Uterus (tissue), 3 donors: ENCODE measurements at regions not wholly inside any gene's neighbourhood (a gene's known extent, or its start where the extent isn't known, plus 50 kb on each side); places are given as distances from the start of the nearest gene placed in this dataset.

ENCODE experiments used
- DNase-seq, 2 donors: peaks; one replicate each; pipeline ENCODE4 v3.0.0-alpha.2; 2019 to 2020
- H3K27ac ChIP-seq, 2 donors: fragments of 200-600 bp; sonication (generic); 1 replicate in 1 of 2; 2 replicates in 1 of 2; pipeline ENCODE4 v1.5.1; 2016 to 2018
- H3K27me3 ChIP-seq, 2 donors: fragments of 200-600 bp; sonication (generic); one replicate each; pipeline ENCODE4 v1.5.1; 2018 to 2019; ENCODE audit warnings: control low read depth in 1 of 2
- H3K36me3 ChIP-seq, 2 donors: fragments of 200-600 bp; sonication (generic); one replicate each; pipeline ENCODE4 v1.5.1; 2019; ENCODE audit warnings: control low read depth in 1 of 2
- H3K4me1 ChIP-seq, 2 donors: fragments of 200-600 bp; sonication (generic); one replicate each; pipeline ENCODE4 v1.5.1; 2018 to 2019; ENCODE audit warnings: control low read depth in 1 of 2
- H3K4me3 ChIP-seq, 2 donors: fragments of 200-600 bp; sonication (generic); 1 replicate in 1 of 2; 2 replicates in 1 of 2; pipeline ENCODE4 v1.5.1; 2018 to 2019; ENCODE audit warnings: mild to moderate bottlenecking in 1 of 2
- H3K9me3 ChIP-seq, 2 donors: fragments of 200-600 bp; sonication (generic); one replicate each; pipeline ENCODE4 v1.5.1; 2019; ENCODE audit warnings: control low read depth in 1 of 2
- CTCF ChIP-seq, 4 experiments: fragments of 200-600 bp in 2 of 4; fragments of 450-650 bp in 2 of 4; sonication (generic) in 2 of 4; IDR thresholded peaks; one replicate each; pipeline ENCODE4 v1.5.1; 2016 to 2019; ENCODE audit warnings: antibody characterized with exemption in 4 of 4, mild to moderate bottlenecking in 2 of 4, moderate library complexity in 1 of 4
- POLR2A ChIP-seq, 2 donors: fragments of 450-650 bp; IDR thresholded peaks; one replicate each; pipeline ENCODE4 v1.6.1; 2016; ENCODE audit warnings: antibody characterized with exemption in 2 of 2, mild to moderate bottlenecking in 1 of 2, moderate library complexity in 1 of 2
- intact Hi-C: fragments of 100-400 bp; cut with DNase I; formaldehyde crosslinking; loops from one replicate; pipeline ENCODE4 v1.15.1; 2023; ENCODE audit warnings: low total_unique reads
- donor health status: DM: yes; HTN: yes; CAD: no.

GRCh38 chr18:4603955-4604354 lies 148.8 kb upstream of the DLGAP1 start:
- intact Hi-C loops, result no loop called here
- no peak for DNase-seq
- Histone ChIP-seq H3K4me1 (no peaks in the 10 kb centered on the region), H3K27ac (no peak overlapping the region), H3K27me3 (no peaks in the 10 kb centered on the region), H3K36me3 (no peaks in the 10 kb centered on the region), H3K9me3 (no peaks in the 10 kb centered on the region), H3K4me3 (no peak overlapping the region)
- TF ChIP-seq CTCF (IDR thresholded peaks at IDR 0.05) (no peak), POLR2A (IDR thresholded peaks at IDR 0.05) (no peak)

GRCh38 chr18:4599312-4599711 lies 144.2 kb upstream of the DLGAP1 start:
- H3K27ac ChIP-seq, result no peak overlapping the region
- H3K9me3 ChIP-seq, result no peaks in the 10 kb centered on the region
- DNase-seq, result no peak
- TF ChIP-seq CTCF (IDR thresholded peaks at IDR 0.05), result no peak
- TF ChIP-seq POLR2A (IDR thresholded peaks at IDR 0.05), result no peak
- H3K4me3 ChIP-seq, result no peak overlapping the region
- H3K27me3 ChIP-seq, result no peaks in the 10 kb centered on the region
- intact Hi-C loops, result no loop called here
- no peaks in the 10 kb centered on the region for H3K36me3 ChIP-seq
- H3K4me1 ChIP-seq, result no peaks in the 10 kb centered on the region

- Histone ChIP-seq H3K4me3 (no peak overlapping the region), H3K36me3 (no peaks in the 10 kb centered on the region), H3K4me1 (no peaks in the 10 kb centered on the region), H3K27me3 (no peaks in the 10 kb centered on the region), H3K27ac (no peak overlapping the region), H3K9me3 (no peaks in the 10 kb centered on the region)
- DNase-seq, result no peak
- intact Hi-C loops, result no loop called here
- TF ChIP-seq CTCF (IDR thresholded peaks at IDR 0.05) (no peak), POLR2A (IDR thresholded peaks at IDR 0.05) (no peak)
These were observed 142.2 kb upstream of the DLGAP1 start for GRCh38 chr18:4597301-4597700.

- no peak for DNase-seq
- no peak for TF ChIP-seq POLR2A (IDR thresholded peaks at IDR 0.05)
- TF ChIP-seq CTCF (IDR thresholded peaks at IDR 0.05), result no peak
- intact Hi-C loops, result no loop called here
These were observed 138.8 kb upstream of the DLGAP1 start for GRCh38 chr18:4593895-4594294.

GRCh38 chr18:4593459-4593858 lies 138.4 kb upstream of the DLGAP1 start:
- no peaks in the 10 kb centered on the region for H3K9me3 ChIP-seq
- H3K27ac ChIP-seq, result no peak overlapping the region
- H3K4me1 ChIP-seq, result no peaks in the 10 kb centered on the region
- no peak overlapping the region for H3K4me3 ChIP-seq
- H3K36me3 ChIP-seq, result no peaks in the 10 kb centered on the region
- intact Hi-C loops, result no loop called here
- no peak for TF ChIP-seq CTCF (IDR thresholded peaks at IDR 0.05)
- DNase-seq, result no peak
- no peaks in the 10 kb centered on the region for H3K27me3 ChIP-seq

More at GRCh38 chr18:4593895-4594294, 138.8 kb upstream of the DLGAP1 start:
- H3K27ac ChIP-seq, result no peak overlapping the region
- no peak overlapping the region for H3K4me3 ChIP-seq
- H3K9me3 ChIP-seq, result no peaks in the 10 kb centered on the region
- H3K27me3 ChIP-seq, result no peaks in the 10 kb centered on the region
- no peaks in the 10 kb centered on the region for H3K36me3 ChIP-seq
- H3K4me1 ChIP-seq, result no peaks in the 10 kb centered on the region
